Fibroblast of lung (primary cell): ENCODE measurements at regions not wholly inside any gene's neighbourhood (a gene's known extent, or its start where the extent isn't known, plus 50 kb on each side); places are given as distances from the start of the nearest gene placed in this dataset.
A peak's percentile ranks its signal among the peaks of the same experiment; 100 is the strongest.

ENCODE experiments used
- DNase-seq, 2 donors: peaks; one replicate each; pipeline versions ENCODE4 v3.0.0 to v3.0.0-alpha.2; 2010; ENCODE audit warnings: low read depth in 2 of 2
- H2AFZ ChIP-seq: 2 replicates; pipeline ENCODE4 v1.5.1; 2012; ENCODE audit warnings: low read length, control low read depth, inconsistent platforms
- H3K27ac ChIP-seq: 2 replicates; pipeline ENCODE4 v1.5.1; 2011; ENCODE audit warnings: low read length, control low read depth; ENCODE audit not compliant: insufficient read depth
- H3K27me3 ChIP-seq: 2 replicates; pipeline ENCODE4 v1.5.1; 2011; ENCODE audit warnings: mild to moderate bottlenecking, low read length; ENCODE audit not compliant: control insufficient read depth, insufficient read depth
- H3K36me3 ChIP-seq: 2 replicates; pipeline ENCODE4 v1.5.1; 2011; ENCODE audit warnings: low read length; ENCODE audit not compliant: control insufficient read depth, insufficient read depth
- H3K4me1 ChIP-seq: 2 replicates; pipeline ENCODE4 v1.5.1; 2011; ENCODE audit warnings: low read length; ENCODE audit not compliant: control insufficient read depth, insufficient read depth; ENCODE audit errors: extremely low read depth
- H3K4me2 ChIP-seq: 2 replicates; pipeline ENCODE4 v1.5.1; 2011; ENCODE audit warnings: low read length, control low read depth; ENCODE audit not compliant: insufficient read depth; ENCODE audit errors: extremely low read depth
- H3K4me3 ChIP-seq, 4 experiments: fragments of 200-600 bp in 1 of 4; sonication (generic) in 1 of 4; replicated peaks in 1 of 4; 2 replicates each; pipeline ENCODE4 v1.5.1; 2011 to 2016; ENCODE audit warnings: low read length in 4 of 4, low read depth in 3 of 4, mild to moderate bottlenecking in 3 of 4, control low read depth in 2 of 4, inconsistent platforms in 1 of 4, mixed read lengths in 1 of 4; ENCODE audit not compliant: insufficient read depth in 1 of 4; ENCODE audit errors: control extremely low read depth in 1 of 4
- H3K79me2 ChIP-seq: 2 replicates; pipeline ENCODE4 v1.5.1; 2012; ENCODE audit warnings: mild to moderate bottlenecking, low read length, inconsistent platforms; ENCODE audit not compliant: control insufficient read depth, insufficient read depth
- H3K9ac ChIP-seq: 2 replicates; pipeline ENCODE4 v1.5.1; 2011; ENCODE audit warnings: mild to moderate bottlenecking, low read length, control low read depth; ENCODE audit not compliant: insufficient read depth
- H3K9me3 ChIP-seq: 2 replicates; pipeline ENCODE4 v1.5.1; 2012; ENCODE audit warnings: low read depth, low read length; ENCODE audit not compliant: control insufficient read depth, insufficient read depth
- H4K20me1 ChIP-seq: 2 replicates; pipeline ENCODE4 v1.5.1; 2011; ENCODE audit warnings: low read length; ENCODE audit not compliant: control insufficient read depth, insufficient read depth; ENCODE audit errors: extremely low read depth
- EZH2 ChIP-seq: IDR thresholded peaks from 2 replicates; pipeline ENCODE4 v1.5.1; 2012; ENCODE audit warnings: low read length, control low read depth, mild to moderate bottlenecking; ENCODE audit errors: missing control alignments
- TF ChIP-seq, protein P1 (sequence below), 2 donors: IDR thresholded peaks in 1 of 2; conservative IDR thresholded peaks in 1 of 2; 1 replicate in 1 of 2; 2 replicates in 1 of 2; pipeline ENCODE4 v1.5.1; 2011 to 2012; ENCODE audit warnings: low read length in 2 of 2, control low read depth in 1 of 2, inconsistent platforms in 1 of 2, low read depth in 1 of 2, mild to moderate bottlenecking in 1 of 2

DNA sequence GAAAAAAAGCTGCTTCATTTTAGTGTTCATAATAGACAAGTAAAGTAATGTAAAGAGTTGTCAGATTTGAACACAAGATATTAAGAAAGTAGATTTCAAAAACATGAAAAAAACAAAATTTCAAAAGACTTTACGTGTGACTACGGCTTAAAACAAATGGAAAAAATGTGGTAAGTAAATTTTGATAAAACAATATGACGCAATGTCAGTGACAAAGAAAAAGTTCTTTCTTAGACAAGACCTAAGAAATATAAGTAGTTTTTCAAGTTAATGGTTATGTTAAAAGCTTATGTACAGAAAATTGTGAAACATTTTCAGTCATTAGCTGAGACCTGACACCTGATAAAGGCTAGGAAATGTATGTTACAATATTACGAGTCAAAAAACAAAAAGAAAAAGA lies 73.7 kb upstream of the EYS start:
- H3K4me1 ChIP-seq, result no peaks in the 10 kb centered on the region
- no peak overlapping the region for H3K4me3 ChIP-seq
- no peak overlapping the region for H3K4me2 ChIP-seq
- H3K36me3 ChIP-seq, result no peaks in the 10 kb centered on the region
- H3K27me3 ChIP-seq, result no peaks in the 10 kb centered on the region
- no peak overlapping the region for H2AFZ ChIP-seq
- DNase-seq, result no peak
- H4K20me1 ChIP-seq, result no peaks in the 10 kb centered on the region
- TF ChIP-seq EZH2, result no peak
- TF ChIP-seq, protein P1, sequence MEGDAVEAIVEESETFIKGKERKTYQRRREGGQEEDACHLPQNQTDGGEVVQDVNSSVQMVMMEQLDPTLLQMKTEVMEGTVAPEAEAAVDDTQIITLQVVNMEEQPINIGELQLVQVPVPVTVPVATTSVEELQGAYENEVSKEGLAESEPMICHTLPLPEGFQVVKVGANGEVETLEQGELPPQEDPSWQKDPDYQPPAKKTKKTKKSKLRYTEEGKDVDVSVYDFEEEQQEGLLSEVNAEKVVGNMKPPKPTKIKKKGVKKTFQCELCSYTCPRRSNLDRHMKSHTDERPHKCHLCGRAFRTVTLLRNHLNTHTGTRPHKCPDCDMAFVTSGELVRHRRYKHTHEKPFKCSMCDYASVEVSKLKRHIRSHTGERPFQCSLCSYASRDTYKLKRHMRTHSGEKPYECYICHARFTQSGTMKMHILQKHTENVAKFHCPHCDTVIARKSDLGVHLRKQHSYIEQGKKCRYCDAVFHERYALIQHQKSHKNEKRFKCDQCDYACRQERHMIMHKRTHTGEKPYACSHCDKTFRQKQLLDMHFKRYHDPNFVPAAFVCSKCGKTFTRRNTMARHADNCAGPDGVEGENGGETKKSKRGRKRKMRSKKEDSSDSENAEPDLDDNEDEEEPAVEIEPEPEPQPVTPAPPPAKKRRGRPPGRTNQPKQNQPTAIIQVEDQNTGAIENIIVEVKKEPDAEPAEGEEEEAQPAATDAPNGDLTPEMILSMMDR (conservative IDR thresholded peaks at IDR 0.05 in 1 of 2, IDR thresholded peaks at IDR 0.05 in 1 of 2; ENCODE audit: low read depth in 1 of 2, low read length in 2 of 2), result no peak
- no peaks in the 10 kb centered on the region for H3K9me3 ChIP-seq
- H3K79me2 ChIP-seq, result no peaks in the 10 kb centered on the region
- H3K27ac ChIP-seq, result no peak overlapping the region
- no peak overlapping the region for H3K9ac ChIP-seq

DNA sequence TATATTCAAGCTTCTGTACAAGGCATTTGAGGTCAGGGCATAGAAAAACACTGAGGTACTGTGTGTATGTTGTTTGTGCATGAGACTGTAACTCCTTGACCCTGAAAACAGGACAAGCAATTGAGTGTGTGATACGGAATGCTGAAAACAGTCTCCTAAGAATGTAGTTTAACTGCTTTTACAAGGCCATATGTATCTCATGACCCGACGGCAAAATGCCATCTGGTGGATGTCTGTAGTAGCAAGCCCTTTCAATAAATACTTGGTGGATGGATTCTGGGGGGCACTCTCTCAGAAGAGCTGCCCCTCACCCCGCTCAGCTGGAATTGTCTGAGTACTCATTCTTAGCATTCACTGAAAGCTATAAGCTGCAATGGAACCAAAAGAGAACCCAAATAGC lies 69.3 kb upstream of the EYS start:
- no peaks in the 10 kb centered on the region for H4K20me1 ChIP-seq

DNA sequence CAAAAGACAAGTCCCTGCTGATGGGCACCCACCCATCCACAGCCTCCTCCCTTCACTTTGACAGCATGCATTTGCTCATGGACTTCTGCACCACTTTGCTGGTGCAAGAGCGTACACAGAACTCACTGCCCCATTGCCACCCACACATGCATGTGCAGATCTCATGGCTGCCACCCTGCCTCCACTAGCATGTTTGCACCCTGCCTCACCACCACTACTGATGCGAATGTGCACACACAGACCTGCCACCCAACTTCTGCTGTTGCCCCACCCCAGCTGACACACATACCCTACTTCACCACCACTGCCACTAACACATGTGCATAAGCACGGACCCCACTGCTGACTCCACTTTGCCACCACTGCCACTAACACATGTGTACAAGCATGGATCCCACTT lies 64.9 kb upstream of the EYS start:
- Histone ChIP-seq H3K4me3 (no peak overlapping the region), H4K20me1 (no peaks in the 10 kb centered on the region), H3K79me2 (no peaks in the 10 kb centered on the region), H3K9ac (no peak overlapping the region), H3K4me1 (no peaks in the 10 kb centered on the region), H3K9me3 (no peaks in the 10 kb centered on the region), H3K27ac (no peak overlapping the region), H3K27me3 (no peaks in the 10 kb centered on the region), H2AFZ (no peak overlapping the region), H3K36me3 (no peaks in the 10 kb centered on the region), H3K4me2 (no peak overlapping the region)
- no peak for DNase-seq
- TF ChIP-seq EZH2, result no peak
- TF ChIP-seq, protein P1 (conservative IDR thresholded peaks at IDR 0.05 in 1 of 2, IDR thresholded peaks at IDR 0.05 in 1 of 2; ENCODE audit: low read depth in 1 of 2, low read length in 2 of 2), result no peak

More for the DNA sequence above, 69.3 kb upstream of the EYS start:
- peak in 1 of 2 donors; percentile 5 for DNase-seq
- no peaks in the 10 kb centered on the region for H3K4me1 ChIP-seq
- no peak overlapping the region for H3K4me2 ChIP-seq
- TF ChIP-seq EZH2, result no peak
- TF ChIP-seq, protein P1 (conservative IDR thresholded peaks at IDR 0.05 in 1 of 2, IDR thresholded peaks at IDR 0.05 in 1 of 2; ENCODE audit: low read depth in 1 of 2, low read length in 2 of 2), result no peak
- no peak overlapping the region for H3K9ac ChIP-seq
- no peak overlapping the region for H2AFZ ChIP-seq
- H3K27ac ChIP-seq, result no peak overlapping the region
- no peaks in the 10 kb centered on the region for H3K27me3 ChIP-seq
- H3K36me3 ChIP-seq, result no peaks in the 10 kb centered on the region
- no peak overlapping the region for H3K4me3 ChIP-seq
- no peaks in the 10 kb centered on the region for H3K9me3 ChIP-seq
- no peaks in the 10 kb centered on the region for H3K79me2 ChIP-seq
